ENCODE measurements at regions not wholly inside any gene's neighbourhood (a gene's known extent, or its start where the extent isn't known, plus 50 kb on each side); places are given as distances from the start of the nearest gene placed in this dataset.

DNA sequence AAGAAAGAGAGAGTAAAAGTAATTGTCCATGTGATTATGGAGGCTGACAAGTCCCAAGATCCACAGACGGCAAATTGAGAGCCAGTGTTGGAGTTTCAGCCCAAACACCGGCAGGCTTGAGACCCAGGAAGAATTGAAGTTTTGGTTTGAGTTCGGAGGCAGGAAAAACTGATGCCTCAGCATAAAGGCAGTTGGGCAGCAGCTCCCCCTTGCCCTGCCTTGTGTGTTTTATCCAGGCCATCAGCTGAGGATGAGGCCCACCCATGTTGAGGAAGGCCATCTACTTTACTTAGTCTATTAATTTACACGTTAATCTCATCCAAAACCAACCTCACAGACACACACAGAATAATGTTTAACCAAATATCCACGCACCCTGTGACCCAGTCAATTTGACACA lies 64.6 kb upstream of the SERPINE2 start:
- Histone ChIP-seq H3K27ac (no peak overlapping the region), H3K27me3 (ENCODE audit: low read depth) (no peaks in the 10 kb centered on the region), H3K36me3 (no peaks in the 10 kb centered on the region), H3K4me1 (no peaks in the 10 kb centered on the region), H3K9me3 (no peaks in the 10 kb centered on the region), H3K4me3 (no peak overlapping the region)
- no peak for DNase-seq
- no peak for TF ChIP-seq CTCF (IDR thresholded peaks at IDR 0.05)
- intact Hi-C loops (cut with DNase I) = no loop called here
- no peak for ATAC-seq

- no peaks in the 10 kb centered on the region for H3K36me3 ChIP-seq
- intact Hi-C loops (cut with DNase I) = no loop called here
- H3K27ac ChIP-seq = no peak overlapping the region
- no peaks in the 10 kb centered on the region for H3K27me3 ChIP-seq (ENCODE audit: low read depth)
- DNase-seq (no peak), ATAC-seq (no peak)
- no peak for TF ChIP-seq CTCF (IDR thresholded peaks at IDR 0.05)
- H3K4me3 ChIP-seq = no peak overlapping the region
- no peaks in the 10 kb centered on the region for H3K4me1 ChIP-seq
- H3K9me3 ChIP-seq = no peaks in the 10 kb centered on the region
Measured at GRCh38 chr2:224102991-224103390, 63.9 kb upstream of the SERPINE2 start.

DNA sequence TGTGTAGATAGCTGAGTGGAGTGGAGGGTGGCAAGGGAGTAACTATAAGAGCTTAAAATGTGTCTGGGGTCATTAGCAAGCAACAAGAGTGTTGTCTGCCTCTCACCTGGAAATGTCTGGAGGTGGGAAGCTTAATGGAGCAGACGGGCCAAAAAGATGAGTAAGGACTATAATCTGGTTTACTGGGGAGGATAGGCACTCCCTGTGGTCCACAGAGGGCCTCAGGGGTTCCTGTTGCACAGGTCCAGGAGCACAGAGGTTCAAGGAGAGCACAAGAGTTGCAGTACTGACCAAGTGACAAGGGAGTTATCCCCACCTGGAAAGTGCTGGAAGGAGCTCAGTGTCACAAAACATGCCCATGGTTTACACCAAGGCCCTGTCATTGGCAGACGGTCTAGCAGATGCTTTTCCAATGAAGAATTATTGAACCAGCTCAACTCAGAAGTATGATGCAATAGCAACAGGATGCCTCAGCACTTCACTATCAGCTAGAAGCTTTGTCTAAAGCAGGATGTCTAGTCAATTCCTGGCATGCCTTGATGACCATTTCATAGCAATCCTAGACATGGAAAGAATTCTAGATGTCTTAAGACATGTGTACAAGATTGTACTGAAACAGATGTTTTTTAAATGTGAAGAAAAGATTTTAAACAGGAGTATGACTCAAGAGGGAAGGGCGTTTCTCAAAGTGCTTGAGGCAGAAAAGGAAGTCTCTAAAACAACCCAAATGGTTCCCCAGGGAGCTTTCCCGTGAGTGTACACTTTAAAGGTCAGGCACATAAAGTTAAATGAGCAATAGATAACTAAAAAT lies 62.9 kb upstream of the SERPINE2 start:
- Histone ChIP-seq H3K4me1 (no peaks in the 10 kb centered on the region), H3K4me3 (no peak overlapping the region), H3K36me3 (no peaks in the 10 kb centered on the region), H3K27ac (no peak overlapping the region), H3K27me3 (ENCODE audit: low read depth) (no peaks in the 10 kb centered on the region), H3K9me3 (no peaks in the 10 kb centered on the region)
- TF ChIP-seq CTCF (IDR thresholded peaks at IDR 0.05) = no peak
- no peak for ATAC-seq
- intact Hi-C loops (cut with DNase I) = no loop called here
- no peak for DNase-seq

DNA sequence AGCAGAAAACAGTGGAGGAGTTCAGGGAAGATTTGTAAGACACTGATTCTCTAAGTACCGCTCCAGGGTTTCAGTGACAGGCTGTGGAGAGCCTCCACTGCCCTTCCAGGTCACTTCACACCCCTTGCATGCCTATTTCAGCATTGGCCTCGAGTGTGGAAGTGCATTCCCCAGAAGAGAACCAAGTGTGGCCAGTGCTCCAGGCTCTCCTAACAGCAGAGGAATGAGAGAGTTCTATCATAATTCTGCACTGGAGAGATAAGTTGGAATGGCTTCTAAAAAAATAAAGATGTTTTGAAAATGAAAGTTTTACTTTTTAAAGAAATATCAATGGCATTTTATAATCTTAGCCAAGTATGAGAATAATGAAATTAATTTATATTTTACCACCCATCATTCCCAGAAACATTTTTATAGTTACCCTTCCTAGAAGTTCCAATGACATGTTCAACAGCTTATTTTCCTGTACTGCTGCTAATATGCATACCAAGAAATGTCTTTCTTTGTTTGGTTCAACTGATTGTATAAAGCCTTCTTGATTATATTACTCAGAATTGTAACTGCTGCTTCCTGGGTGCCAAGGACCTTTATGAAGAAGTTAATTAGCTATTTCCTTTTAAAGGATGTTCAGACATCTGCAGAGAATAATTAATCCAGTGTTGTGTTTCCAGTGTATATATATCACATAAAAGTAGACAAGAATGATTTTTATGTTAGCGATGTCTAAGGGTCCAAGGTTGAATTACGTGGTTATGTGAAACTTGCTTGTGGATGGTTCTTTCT lies 61.0 kb upstream of the SERPINE2 start:
- Histone ChIP-seq H3K4me1 (no peaks in the 10 kb centered on the region), H3K27ac (no peak overlapping the region), H3K4me3 (no peak overlapping the region), H3K36me3 (no peaks in the 10 kb centered on the region), H3K9me3 (no peaks in the 10 kb centered on the region), H3K27me3 (ENCODE audit: low read depth) (no peaks in the 10 kb centered on the region)
- no peak for ATAC-seq
- intact Hi-C loops (cut with DNase I) = no loop called here
- no peak for DNase-seq
- no peak for TF ChIP-seq CTCF (IDR thresholded peaks at IDR 0.05)

DNA sequence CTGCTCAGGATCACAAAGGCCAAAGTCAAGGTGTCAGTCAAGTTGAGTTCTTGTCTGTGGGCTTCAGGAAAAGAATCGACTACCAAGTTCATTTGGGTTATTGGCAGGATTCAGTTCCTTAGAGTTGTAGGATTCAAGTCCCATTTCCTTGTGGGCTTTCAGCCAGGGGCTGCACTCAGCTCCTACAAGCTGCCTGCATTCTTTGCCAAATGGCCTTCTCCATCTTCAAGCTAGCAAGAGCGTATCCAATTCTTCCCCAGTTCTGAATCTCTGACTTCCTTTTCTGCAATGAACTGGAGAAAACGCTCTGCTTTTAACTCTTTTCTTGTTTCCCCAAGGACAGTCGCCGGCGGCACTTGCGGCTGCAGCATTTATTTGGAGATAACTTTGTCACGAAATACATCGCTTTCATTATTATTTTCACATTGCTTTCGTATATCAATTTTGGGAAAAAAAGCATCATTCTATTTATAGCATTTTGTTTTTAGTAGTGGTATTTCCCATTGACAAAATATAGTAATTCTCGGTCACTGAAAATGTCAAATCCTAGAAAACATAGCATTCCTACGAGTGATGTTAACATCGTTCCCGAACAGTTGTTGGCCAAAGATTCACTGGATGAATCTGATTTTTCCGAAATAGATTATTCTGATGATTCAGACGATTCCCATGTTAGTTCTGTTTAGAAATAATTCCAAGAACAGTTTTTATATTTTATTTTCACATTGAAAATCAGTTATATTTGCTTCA lies 59.6 kb upstream of the SERPINE2 start:
- Histone ChIP-seq H3K36me3 (no peaks in the 10 kb centered on the region), H3K9me3 (no peaks in the 10 kb centered on the region), H3K4me3 (no peak overlapping the region), H3K27me3 (ENCODE audit: low read depth) (no peaks in the 10 kb centered on the region), H3K4me1 (no peaks in the 10 kb centered on the region), H3K27ac (no peak overlapping the region)
- ATAC-seq (no peak), DNase-seq (no peak)
- TF ChIP-seq CTCF (IDR thresholded peaks at IDR 0.05) = no peak
- intact Hi-C loops (cut with DNase I) = no loop called here
